Keratinocyte (primary cell): ENCODE measurements at regions not wholly inside any gene's neighbourhood (a gene's known extent, or its start where the extent isn't known, plus 50 kb on each side); places are given as distances from the start of the nearest gene placed in this dataset.

Experiments used
- CTCF ChIP-seq, 3 experiments: IDR thresholded peaks in 1 of 3; conservative IDR thresholded peaks in 1 of 3; optimal IDR thresholded peaks in 1 of 3; 2 replicates in 2 of 3; 3 replicates in 1 of 3; pipeline versions ENCODE3 to v1.5.1; 2011; ENCODE audit warnings: low read length in 3 of 3, mild to moderate bottlenecking in 3 of 3, moderate library complexity in 2 of 3, control low read depth in 1 of 3, inconsistent platforms in 1 of 3; ENCODE audit not compliant: insufficient read depth in 2 of 3; ENCODE audit errors: extremely low read depth in 1 of 3
- EZH2 ChIP-seq: IDR thresholded peaks from one replicate; pipeline ENCODE4 v1.6.1; 2012; ENCODE audit warnings: inconsistent platforms, mild to moderate bottlenecking, low read length, moderate library complexity

DNA sequence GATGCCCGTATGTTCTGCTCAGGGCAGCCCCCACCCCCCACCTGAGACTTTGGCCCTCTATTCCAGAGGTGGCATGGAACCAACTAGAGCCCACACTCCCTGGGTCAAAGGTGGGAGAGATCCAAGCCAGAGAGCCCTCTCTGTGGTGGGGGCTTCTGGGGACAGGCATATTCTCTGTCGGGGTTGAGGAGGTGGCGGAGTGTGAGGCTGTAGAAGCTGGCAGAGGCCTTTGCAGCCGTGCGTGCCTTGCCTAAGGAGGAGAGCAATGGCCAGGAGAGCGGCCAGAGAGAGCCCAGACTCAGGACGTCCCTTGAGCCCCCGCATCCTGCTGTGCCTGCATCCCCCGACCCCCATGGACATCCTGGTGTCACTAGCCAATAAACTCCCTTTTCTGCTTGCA, 79.2 kb upstream of the HPCAL1 start:
- TF ChIP-seq CTCF (optimal IDR thresholded peaks at IDR 0.05 in 1 of 3, IDR thresholded peaks at IDR 0.05 in 1 of 3, conservative IDR thresholded peaks at IDR 0.05 in 1 of 3; ENCODE audit: extremely low read depth in 1 of 3, insufficient read depth in 2 of 3, low read length in 3 of 3) = no peak
- no peak for TF ChIP-seq EZH2
